ENCODE measurements at regions not wholly inside any gene's neighbourhood (a gene's known extent, or its start where the extent isn't known, plus 50 kb on each side); places are given as distances from the start of the nearest gene placed in this dataset.

DNA sequence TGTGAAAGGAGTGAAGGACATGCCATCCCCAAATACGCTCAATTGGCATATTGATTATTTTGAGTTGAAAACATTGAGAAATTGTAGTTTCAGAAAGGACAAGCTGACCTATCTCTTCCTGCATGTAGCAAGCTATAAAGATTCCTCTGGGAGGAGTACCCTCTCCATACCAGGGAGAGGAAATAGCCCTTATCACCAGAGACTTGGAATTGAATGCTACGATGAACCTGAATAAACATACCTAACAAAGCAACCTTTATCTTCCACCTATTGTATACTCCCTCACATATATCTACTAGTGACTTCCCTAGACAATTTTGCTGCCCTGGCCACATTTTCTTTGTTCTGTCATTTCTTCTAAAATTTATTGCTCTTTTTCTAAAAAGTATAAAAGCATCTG, 150.2 kb upstream of the EEPD1 start:
- H2AFZ ChIP-seq (ENCODE audit: low read depth, low read length): no peak overlapping the region

DNA sequence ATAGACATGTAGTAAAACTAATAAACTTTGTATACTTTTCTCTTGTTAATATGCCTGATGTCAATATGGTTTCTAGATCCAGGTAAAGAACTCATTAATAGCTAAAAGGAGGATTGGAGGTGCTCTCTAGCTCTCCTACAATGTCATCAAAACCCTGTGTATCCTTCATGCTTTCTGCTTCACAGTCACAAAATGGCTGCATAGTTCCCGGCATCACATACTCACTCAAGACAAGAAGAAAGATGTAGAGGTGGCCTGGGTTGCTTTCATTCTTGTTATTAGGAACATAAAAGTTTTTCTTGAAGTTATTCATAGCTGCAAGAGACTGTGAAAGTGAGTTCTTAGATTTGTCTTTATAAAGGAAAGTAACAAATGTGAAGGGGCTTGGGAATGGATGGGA, 149.7 kb upstream of the EEPD1 start:
- Histone ChIP-seq H3K27me3 (ENCODE audit: low read depth, low read length) (0 out of 2 replicates have a peak, but pooled peaks cover 4% of the 10 kb centered on the region), H3K79me2 (ENCODE audit: low read length) (no peaks in the 10 kb centered on the region), H3K9me3 (ENCODE audit: insufficient read depth, low read length) (no peaks in the 10 kb centered on the region), H4K20me1 (ENCODE audit: insufficient read depth, low read length) (no peaks in the 10 kb centered on the region), H3K27ac (ENCODE audit: low read length) (no peak overlapping the region), H3K9ac (ENCODE audit: low read length) (no peak overlapping the region), H3K4me2 (ENCODE audit: low read length) (no peak overlapping the region), H3K4me3 (ENCODE audit: low read length) (no peak overlapping the region), H3K36me3 (replicated peaks; ENCODE audit: low read depth, low read length) (no peaks in the 10 kb centered on the region), H3K4me1 (ENCODE audit: low read length) (no peaks in the 10 kb centered on the region), H2AFZ (ENCODE audit: low read depth, low read length) (no peak overlapping the region)
- TF ChIP-seq, protein P1, sequence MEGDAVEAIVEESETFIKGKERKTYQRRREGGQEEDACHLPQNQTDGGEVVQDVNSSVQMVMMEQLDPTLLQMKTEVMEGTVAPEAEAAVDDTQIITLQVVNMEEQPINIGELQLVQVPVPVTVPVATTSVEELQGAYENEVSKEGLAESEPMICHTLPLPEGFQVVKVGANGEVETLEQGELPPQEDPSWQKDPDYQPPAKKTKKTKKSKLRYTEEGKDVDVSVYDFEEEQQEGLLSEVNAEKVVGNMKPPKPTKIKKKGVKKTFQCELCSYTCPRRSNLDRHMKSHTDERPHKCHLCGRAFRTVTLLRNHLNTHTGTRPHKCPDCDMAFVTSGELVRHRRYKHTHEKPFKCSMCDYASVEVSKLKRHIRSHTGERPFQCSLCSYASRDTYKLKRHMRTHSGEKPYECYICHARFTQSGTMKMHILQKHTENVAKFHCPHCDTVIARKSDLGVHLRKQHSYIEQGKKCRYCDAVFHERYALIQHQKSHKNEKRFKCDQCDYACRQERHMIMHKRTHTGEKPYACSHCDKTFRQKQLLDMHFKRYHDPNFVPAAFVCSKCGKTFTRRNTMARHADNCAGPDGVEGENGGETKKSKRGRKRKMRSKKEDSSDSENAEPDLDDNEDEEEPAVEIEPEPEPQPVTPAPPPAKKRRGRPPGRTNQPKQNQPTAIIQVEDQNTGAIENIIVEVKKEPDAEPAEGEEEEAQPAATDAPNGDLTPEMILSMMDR (IDR thresholded peaks at IDR 0.05; ENCODE audit: low read depth, low read length): no peak
- no peak for TF ChIP-seq EZH2phosphoT487 (IDR thresholded peaks at IDR 0.05; ENCODE audit: low read depth)

More for the DNA sequence above, 150.2 kb upstream of the EEPD1 start:
- H3K4me2 ChIP-seq (ENCODE audit: low read length): no peak overlapping the region
- H3K79me2 ChIP-seq (ENCODE audit: low read length): no peaks in the 10 kb centered on the region
- H3K4me3 ChIP-seq (ENCODE audit: low read length): no peak overlapping the region
- no peaks in the 10 kb centered on the region for H4K20me1 ChIP-seq (ENCODE audit: insufficient read depth, low read length)
- no peak for TF ChIP-seq EZH2phosphoT487 (IDR thresholded peaks at IDR 0.05; ENCODE audit: low read depth)
- TF ChIP-seq, protein P1 (IDR thresholded peaks at IDR 0.05; ENCODE audit: low read depth, low read length): no peak
- no peaks in the 10 kb centered on the region for H3K36me3 ChIP-seq (replicated peaks; ENCODE audit: low read depth, low read length)
- no peaks in the 10 kb centered on the region for H3K4me1 ChIP-seq (ENCODE audit: low read length)
- 0 out of 2 replicates have a peak, but pooled peaks cover 4% of the 10 kb centered on the region for H3K27me3 ChIP-seq (ENCODE audit: low read depth, low read length)
- no peaks in the 10 kb centered on the region for H3K9me3 ChIP-seq (ENCODE audit: insufficient read depth, low read length)
- no peak overlapping the region for H3K27ac ChIP-seq (ENCODE audit: low read length)
- H3K9ac ChIP-seq (ENCODE audit: low read length): no peak overlapping the region

DNA sequence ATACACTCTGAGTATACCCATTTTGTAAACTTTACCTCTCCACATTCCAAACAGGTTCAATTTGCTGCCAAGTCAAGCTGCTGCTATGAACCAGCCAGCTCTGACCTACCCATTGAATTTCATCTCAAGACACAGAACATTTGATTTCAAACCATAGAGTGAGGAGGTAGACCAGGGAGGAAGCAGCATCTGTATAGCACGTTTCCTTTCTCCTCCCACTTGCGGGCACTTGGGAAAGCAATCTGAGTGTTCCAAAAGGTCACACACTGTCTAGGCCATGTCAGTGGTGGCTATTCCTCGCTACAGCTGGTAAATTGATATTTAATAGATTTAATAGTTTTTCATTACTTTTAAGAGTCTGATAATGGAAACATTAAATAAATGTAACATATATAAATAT, 147.8 kb upstream of the EEPD1 start:
- Histone ChIP-seq H3K4me1 (ENCODE audit: low read length) (no peaks in the 10 kb centered on the region), H3K79me2 (ENCODE audit: low read length) (no peaks in the 10 kb centered on the region), H3K4me2 (ENCODE audit: low read length) (no peak overlapping the region), H4K20me1 (ENCODE audit: insufficient read depth, low read length) (no peaks in the 10 kb centered on the region), H3K27me3 (ENCODE audit: low read depth, low read length) (0 out of 2 replicates have a peak, but pooled peaks cover 4% of the 10 kb centered on the region), H2AFZ (ENCODE audit: low read depth, low read length) (no peak overlapping the region), H3K4me3 (ENCODE audit: low read length) (no peak overlapping the region), H3K9me3 (ENCODE audit: insufficient read depth, low read length) (no peaks in the 10 kb centered on the region), H3K27ac (ENCODE audit: low read length) (no peak overlapping the region), H3K36me3 (replicated peaks; ENCODE audit: low read depth, low read length) (no peaks in the 10 kb centered on the region), H3K9ac (ENCODE audit: low read length) (no peak overlapping the region)
- no peak for TF ChIP-seq EZH2phosphoT487 (IDR thresholded peaks at IDR 0.05; ENCODE audit: low read depth)
- TF ChIP-seq, protein P1 (IDR thresholded peaks at IDR 0.05; ENCODE audit: low read depth, low read length): no peak

- no peaks in the 10 kb centered on the region for H3K9me3 ChIP-seq (ENCODE audit: insufficient read depth, low read length)
- no peak overlapping the region for H2AFZ ChIP-seq (ENCODE audit: low read depth, low read length)
- no peak overlapping the region for H3K27ac ChIP-seq (ENCODE audit: low read length)
- no peaks in the 10 kb centered on the region for H3K4me1 ChIP-seq (ENCODE audit: low read length)
- H4K20me1 ChIP-seq (ENCODE audit: insufficient read depth, low read length): no peaks in the 10 kb centered on the region
- H3K4me2 ChIP-seq (ENCODE audit: low read length): no peak overlapping the region
- H3K27me3 ChIP-seq (ENCODE audit: low read depth, low read length): 0 out of 2 replicates have a peak, but pooled peaks cover 4% of the 10 kb centered on the region
- H3K9ac ChIP-seq (ENCODE audit: low read length): no peak overlapping the region
- no peaks in the 10 kb centered on the region for H3K79me2 ChIP-seq (ENCODE audit: low read length)
- no peaks in the 10 kb centered on the region for H3K36me3 ChIP-seq (replicated peaks; ENCODE audit: low read depth, low read length)
- H3K4me3 ChIP-seq (ENCODE audit: low read length): no peak overlapping the region
- TF ChIP-seq, protein P1 (IDR thresholded peaks at IDR 0.05; ENCODE audit: low read depth, low read length): no peak
- no peak for TF ChIP-seq EZH2phosphoT487 (IDR thresholded peaks at IDR 0.05; ENCODE audit: low read depth)
Measured at GRCh38 chr7:36005876-36006275, 147.2 kb upstream of the EEPD1 start.
